ENCODE measurements at regions not wholly inside any gene's neighbourhood (a gene's known extent, or its start where the extent isn't known, plus 50 kb on each side); places are given as distances from the start of the nearest gene placed in this dataset.

DNA sequence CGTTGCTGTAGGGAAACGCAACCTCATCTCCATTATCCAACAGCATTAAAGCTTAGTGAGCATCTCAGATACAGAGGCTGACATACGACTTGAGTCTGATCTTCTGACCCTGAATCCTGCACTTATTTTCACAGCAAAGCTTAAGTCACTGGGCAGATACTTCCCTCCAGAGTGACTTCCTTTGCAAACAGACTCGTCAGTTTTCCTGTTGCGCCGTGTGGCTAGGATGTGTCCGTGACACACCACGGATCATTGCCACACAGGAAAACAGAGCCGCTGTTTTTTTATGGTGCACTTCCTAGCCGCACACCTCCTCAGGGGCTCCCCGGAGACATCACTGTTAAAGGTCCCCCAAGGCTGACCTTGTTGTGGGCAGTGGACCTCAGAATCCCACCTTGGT is 94.9 kb upstream of the MKI67 start:
- no peak for ATAC-seq

DNA sequence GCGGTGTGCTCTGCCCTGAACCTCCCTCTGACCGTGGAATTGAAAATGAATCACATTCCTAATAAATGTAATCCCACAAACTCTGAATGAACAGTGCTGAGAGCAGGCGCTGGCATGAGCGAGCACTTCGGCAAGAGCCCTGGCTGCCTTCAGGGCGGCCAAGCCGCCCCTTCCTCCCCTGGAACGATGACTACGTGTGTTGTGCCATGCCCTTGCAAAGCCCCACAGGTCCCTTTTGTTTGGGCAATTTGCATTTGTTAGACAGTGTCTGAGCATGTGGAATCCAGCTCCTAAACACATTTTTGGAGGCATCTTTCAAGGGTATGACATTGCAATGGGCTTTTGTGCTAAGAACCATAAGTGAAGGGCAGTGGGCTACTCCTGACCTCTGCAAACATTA is 95.6 kb upstream of the MKI67 start:
- BruUV-seq (replicated peaks), result no TSS peak
- no peak for ATAC-seq
- H3K9me2 ChIP-seq (ENCODE audit: insufficient read depth), result no peaks in the 10 kb centered on the region
- no peak overlapping the region for H2AFZ ChIP-seq (ENCODE audit: low read depth, low read length, poor library complexity, severe bottlenecking)
- ChIA-PET RAD21 (ENCODE audit: low non-redundant PET in 1 of 2, low total read pairs in 2 of 2, uncharacterized antibody in 2 of 2, unreplicated experiment in 2 of 2) (no interaction called here), CTCF (interaction anchor here (2.3 kb wide), 1 partner anchor 10 kb away, joined by 14 read pairs; no protein-coding TSS in a partner anchor), POLR2A (no interaction called here)
- no peak overlapping the region for H3K9ac ChIP-seq (ENCODE audit: low read length)
- no peaks in the 10 kb centered on the region for H4K20me1 ChIP-seq (ENCODE audit: insufficient read depth)
- 0 out of 2 replicates have a peak, but pooled peaks cover 10% of the 10 kb centered on the region for H3K27me3 ChIP-seq (ENCODE audit: insufficient read depth, low read length)
- no peak for DNase-seq (ENCODE audit: low read depth, low spot score)
- no peaks in the 10 kb centered on the region for H3K79me2 ChIP-seq (ENCODE audit: insufficient read depth, low read length)
- no peaks in the 10 kb centered on the region for H3K36me3 ChIP-seq (ENCODE audit: control insufficient read depth in 1 of 2, insufficient read depth in 2 of 2, low read length in 2 of 2)
- H3K4me3 ChIP-seq (replicated peaks in 1 of 2; ENCODE audit: low read depth in 1 of 2, low read length in 2 of 2), result no peak overlapping the region
- no peaks in the 10 kb centered on the region for H3K9me3 ChIP-seq (ENCODE audit: control insufficient read depth in 1 of 2, insufficient read depth in 1 of 2, low read depth in 1 of 2, low read length in 2 of 2)
- H3K4me2 ChIP-seq (ENCODE audit: low read length), result no peak overlapping the region
- no peak overlapping the region for H3K27ac ChIP-seq (ENCODE audit: low read depth, low read length)
- no peaks in the 10 kb centered on the region for H3K4me1 ChIP-seq (ENCODE audit: control insufficient read depth in 1 of 2, insufficient read depth in 2 of 2, low read length in 2 of 2)
- intact Hi-C loops (cut with micrococcal nuclease), result no loop called here
- TF ChIP-seq SP1 (IDR thresholded peaks at IDR 0.05; ENCODE audit: low read depth) (no peak), CBX3 (IDR thresholded peaks at IDR 0.05; ENCODE audit: low read depth) (no peak), RAD21 (IDR thresholded peaks at IDR 0.05; ENCODE audit: low read depth) (no peak), JUND (IDR thresholded peaks at IDR 0.05) (no peak), EZH2phosphoT487 (IDR thresholded peaks at IDR 0.05; ENCODE audit: borderline replicate concordance) (no peak), ZFX (IDR thresholded peaks at IDR 0.05) (no peak), ELF1 (IDR thresholded peaks at IDR 0.05; ENCODE audit: borderline replicate concordance, low read depth) (no peak), EGR1 (IDR thresholded peaks at IDR 0.05; ENCODE audit: low read depth) (no peak), CEBPB (IDR thresholded peaks at IDR 0.05; ENCODE audit: low read depth) (no peak), TCF7L2 (IDR thresholded peaks at IDR 0.05; ENCODE audit: borderline replicate concordance, extremely low read depth, insufficient read depth, insufficient read length) (no peak), ZNF274 (IDR thresholded peaks at IDR 0.05; ENCODE audit: low read depth, low read length) (no peak)
- TF ChIP-seq, protein P1, sequence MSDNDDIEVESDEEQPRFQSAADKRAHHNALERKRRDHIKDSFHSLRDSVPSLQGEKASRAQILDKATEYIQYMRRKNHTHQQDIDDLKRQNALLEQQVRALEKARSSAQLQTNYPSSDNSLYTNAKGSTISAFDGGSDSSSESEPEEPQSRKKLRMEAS (IDR thresholded peaks at IDR 0.05), result no peak
- TF ChIP-seq, protein P2, sequence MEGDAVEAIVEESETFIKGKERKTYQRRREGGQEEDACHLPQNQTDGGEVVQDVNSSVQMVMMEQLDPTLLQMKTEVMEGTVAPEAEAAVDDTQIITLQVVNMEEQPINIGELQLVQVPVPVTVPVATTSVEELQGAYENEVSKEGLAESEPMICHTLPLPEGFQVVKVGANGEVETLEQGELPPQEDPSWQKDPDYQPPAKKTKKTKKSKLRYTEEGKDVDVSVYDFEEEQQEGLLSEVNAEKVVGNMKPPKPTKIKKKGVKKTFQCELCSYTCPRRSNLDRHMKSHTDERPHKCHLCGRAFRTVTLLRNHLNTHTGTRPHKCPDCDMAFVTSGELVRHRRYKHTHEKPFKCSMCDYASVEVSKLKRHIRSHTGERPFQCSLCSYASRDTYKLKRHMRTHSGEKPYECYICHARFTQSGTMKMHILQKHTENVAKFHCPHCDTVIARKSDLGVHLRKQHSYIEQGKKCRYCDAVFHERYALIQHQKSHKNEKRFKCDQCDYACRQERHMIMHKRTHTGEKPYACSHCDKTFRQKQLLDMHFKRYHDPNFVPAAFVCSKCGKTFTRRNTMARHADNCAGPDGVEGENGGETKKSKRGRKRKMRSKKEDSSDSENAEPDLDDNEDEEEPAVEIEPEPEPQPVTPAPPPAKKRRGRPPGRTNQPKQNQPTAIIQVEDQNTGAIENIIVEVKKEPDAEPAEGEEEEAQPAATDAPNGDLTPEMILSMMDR (IDR thresholded peaks at IDR 0.05 in 2 of 3, conservative IDR thresholded peaks at IDR 0.05 in 1 of 3; ENCODE audit: borderline replicate concordance in 1 of 3, insufficient read depth in 1 of 3, low read depth in 2 of 3, low read length in 2 of 3), result no peak

More for the DNA sequence above, 94.9 kb upstream of the MKI67 start:
- RAD21 ChIA-PET (ENCODE audit: low non-redundant PET in 1 of 2, low total read pairs in 2 of 2, uncharacterized antibody in 2 of 2, unreplicated experiment in 2 of 2), result no interaction called here
- no peak for TF ChIP-seq EGR1 (IDR thresholded peaks at IDR 0.05; ENCODE audit: low read depth)
- TF ChIP-seq TCF7L2 (IDR thresholded peaks at IDR 0.05; ENCODE audit: borderline replicate concordance, extremely low read depth, insufficient read depth, insufficient read length), result no peak
- TF ChIP-seq, protein P3, sequence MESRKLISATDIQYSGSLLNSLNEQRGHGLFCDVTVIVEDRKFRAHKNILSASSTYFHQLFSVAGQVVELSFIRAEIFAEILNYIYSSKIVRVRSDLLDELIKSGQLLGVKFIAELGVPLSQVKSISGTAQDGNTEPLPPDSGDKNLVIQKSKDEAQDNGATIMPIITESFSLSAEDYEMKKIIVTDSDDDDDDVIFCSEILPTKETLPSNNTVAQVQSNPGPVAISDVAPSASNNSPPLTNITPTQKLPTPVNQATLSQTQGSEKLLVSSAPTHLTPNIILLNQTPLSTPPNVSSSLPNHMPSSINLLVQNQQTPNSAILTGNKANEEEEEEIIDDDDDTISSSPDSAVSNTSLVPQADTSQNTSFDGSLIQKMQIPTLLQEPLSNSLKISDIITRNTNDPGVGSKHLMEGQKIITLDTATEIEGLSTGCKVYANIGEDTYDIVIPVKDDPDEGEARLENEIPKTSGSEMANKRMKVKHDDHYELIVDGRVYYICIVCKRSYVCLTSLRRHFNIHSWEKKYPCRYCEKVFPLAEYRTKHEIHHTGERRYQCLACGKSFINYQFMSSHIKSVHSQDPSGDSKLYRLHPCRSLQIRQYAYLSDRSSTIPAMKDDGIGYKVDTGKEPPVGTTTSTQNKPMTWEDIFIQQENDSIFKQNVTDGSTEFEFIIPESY (IDR thresholded peaks at IDR 0.05; ENCODE audit: extremely low read depth, insufficient replicate concordance, low read length), result no peak
- no peak for TF ChIP-seq FOSL1 (IDR thresholded peaks at IDR 0.05; ENCODE audit: low read depth)
- TF ChIP-seq, protein P4, sequence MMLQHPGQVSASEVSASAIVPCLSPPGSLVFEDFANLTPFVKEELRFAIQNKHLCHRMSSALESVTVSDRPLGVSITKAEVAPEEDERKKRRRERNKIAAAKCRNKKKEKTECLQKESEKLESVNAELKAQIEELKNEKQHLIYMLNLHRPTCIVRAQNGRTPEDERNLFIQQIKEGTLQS (IDR thresholded peaks at IDR 0.05), result no peak
- no peak for TF ChIP-seq SP1 (IDR thresholded peaks at IDR 0.05; ENCODE audit: low read depth)
- no peak for TF ChIP-seq YY1 (IDR thresholded peaks at IDR 0.05; ENCODE audit: extremely low read depth, insufficient replicate concordance, low read depth, low read length)
- TF ChIP-seq EZH2phosphoT487 (IDR thresholded peaks at IDR 0.05; ENCODE audit: borderline replicate concordance), result no peak
- intact Hi-C loops (cut with micrococcal nuclease), result no loop called here
- 0 out of 2 replicates have a peak, but pooled peaks cover 10% of the 10 kb centered on the region for H3K27me3 ChIP-seq (ENCODE audit: insufficient read depth, low read length)
- DNase-seq (ENCODE audit: low read depth, low spot score), result no peak
- H3K27ac ChIP-seq (ENCODE audit: low read depth, low read length), result no peak overlapping the region
- H3K9me2 ChIP-seq (ENCODE audit: insufficient read depth), result no peaks in the 10 kb centered on the region
- POLR2A ChIA-PET, result no interaction called here
- H3K4me2 ChIP-seq (ENCODE audit: low read length), result no peak overlapping the region
- H2AFZ ChIP-seq (ENCODE audit: low read depth, low read length, poor library complexity, severe bottlenecking), result no peak overlapping the region
- H3K9ac ChIP-seq (ENCODE audit: low read length), result no peak overlapping the region
- BruUV-seq (replicated peaks), result no TSS peak
- no peaks in the 10 kb centered on the region for H3K4me1 ChIP-seq (ENCODE audit: control insufficient read depth in 1 of 2, insufficient read depth in 2 of 2, low read length in 2 of 2)
- CTCF ChIA-PET, result interaction anchor here (2.3 kb wide), 1 partner anchor 9 kb away, joined by 14 read pairs; no protein-coding TSS in a partner anchor
- H3K4me3 ChIP-seq (replicated peaks in 1 of 2; ENCODE audit: low read depth in 1 of 2, low read length in 2 of 2), result no peak overlapping the region
- no peaks in the 10 kb centered on the region for H3K79me2 ChIP-seq (ENCODE audit: insufficient read depth, low read length)
- H4K20me1 ChIP-seq (ENCODE audit: insufficient read depth), result no peaks in the 10 kb centered on the region
- no peaks in the 10 kb centered on the region for H3K36me3 ChIP-seq (ENCODE audit: control insufficient read depth in 1 of 2, insufficient read depth in 2 of 2, low read length in 2 of 2)
- no peaks in the 10 kb centered on the region for H3K9me3 ChIP-seq (ENCODE audit: control insufficient read depth in 1 of 2, insufficient read depth in 1 of 2, low read depth in 1 of 2, low read length in 2 of 2)
